ENCODE measurements at regions not wholly inside any gene's neighbourhood (a gene's known extent, or its start where the extent isn't known, plus 50 kb on each side); places are given as distances from the start of the nearest gene placed in this dataset.

GRCh38 chr6:9878535-9878934 lies 536.3 kb downstream of the TFAP2A start:
- H3K36me3 ChIP-seq (ENCODE audit: control insufficient read depth in 1 of 2, insufficient read depth in 2 of 2, low read length in 2 of 2) = no peaks in the 10 kb centered on the region
- POLR2A ChIA-PET = no interaction called here
- intact Hi-C loops (cut with micrococcal nuclease) = no loop called here
- CTCF ChIA-PET = no interaction called here
- no peak for TF ChIP-seq EZH2phosphoT487 (IDR thresholded peaks at IDR 0.05; ENCODE audit: borderline replicate concordance)
- TF ChIP-seq ELF1 (IDR thresholded peaks at IDR 0.05; ENCODE audit: borderline replicate concordance, low read depth) = no peak
- no peak for TF ChIP-seq ZNF274 (IDR thresholded peaks at IDR 0.05; ENCODE audit: low read depth, low read length)
- no peak for TF ChIP-seq EGR1 (IDR thresholded peaks at IDR 0.05; ENCODE audit: low read depth)
- TF ChIP-seq CEBPB (IDR thresholded peaks at IDR 0.05; ENCODE audit: low read depth) = no peak
- TF ChIP-seq ZFX (IDR thresholded peaks at IDR 0.05) = no peak
- no peaks in the 10 kb centered on the region for H3K79me2 ChIP-seq (ENCODE audit: insufficient read depth, low read length)
- H2AFZ ChIP-seq (ENCODE audit: low read depth, low read length, poor library complexity, severe bottlenecking) = no peak overlapping the region
- H3K9ac ChIP-seq (ENCODE audit: low read length) = no peak overlapping the region
- RAD21 ChIA-PET (ENCODE audit: low non-redundant PET in 1 of 2, low total read pairs in 2 of 2, uncharacterized antibody in 2 of 2, unreplicated experiment in 2 of 2) = interaction anchor here in 1 of 2 experiments (0.6 kb wide), 1 partner anchor 422 kb away, joined by 5 read pairs; no protein-coding TSS in a partner anchor
- no TSS peak for BruUV-seq (replicated peaks)
- no peaks in the 10 kb centered on the region for H3K4me1 ChIP-seq (ENCODE audit: control insufficient read depth in 1 of 2, insufficient read depth in 2 of 2, low read length in 2 of 2)
- no peak for DNase-seq (ENCODE audit: low read depth, low spot score)
- no peak overlapping the region for H3K4me2 ChIP-seq (ENCODE audit: low read length)
- no peaks in the 10 kb centered on the region for H4K20me1 ChIP-seq (ENCODE audit: insufficient read depth)
- no peak overlapping the region for H3K4me3 ChIP-seq (replicated peaks in 1 of 2; ENCODE audit: low read depth in 1 of 2, low read length in 2 of 2)
- ATAC-seq = no peak
- H3K27ac ChIP-seq (ENCODE audit: low read depth, low read length) = no peak overlapping the region
- no peaks in the 10 kb centered on the region for H3K9me2 ChIP-seq (ENCODE audit: insufficient read depth)
- no peaks in the 10 kb centered on the region for H3K9me3 ChIP-seq (ENCODE audit: control insufficient read depth in 1 of 2, insufficient read depth in 1 of 2, low read depth in 1 of 2, low read length in 2 of 2)
- no peaks in the 10 kb centered on the region for H3K27me3 ChIP-seq (ENCODE audit: insufficient read depth, low read length)

GRCh38 chr6:9875605-9876353 lies 539.1 kb downstream of the TFAP2A start:
- Histone ChIP-seq H3K9ac (ENCODE audit: low read length) (no peak overlapping the region), H3K4me1 (ENCODE audit: control insufficient read depth in 1 of 2, insufficient read depth in 2 of 2, low read length in 2 of 2) (no peaks in the 10 kb centered on the region), H3K4me2 (ENCODE audit: low read length) (no peak overlapping the region), H4K20me1 (ENCODE audit: insufficient read depth) (no peaks in the 10 kb centered on the region), H3K27ac (ENCODE audit: low read depth, low read length) (no peak overlapping the region), H2AFZ (ENCODE audit: low read depth, low read length, poor library complexity, severe bottlenecking) (no peak overlapping the region), H3K27me3 (ENCODE audit: insufficient read depth, low read length) (no peaks in the 10 kb centered on the region), H3K4me3 (replicated peaks in 1 of 2; ENCODE audit: low read depth in 1 of 2, low read length in 2 of 2) (no peak overlapping the region), H3K9me2 (ENCODE audit: insufficient read depth) (no peaks in the 10 kb centered on the region), H3K36me3 (ENCODE audit: control insufficient read depth in 1 of 2, insufficient read depth in 2 of 2, low read length in 2 of 2) (no peaks in the 10 kb centered on the region), H3K9me3 (ENCODE audit: control insufficient read depth in 1 of 2, insufficient read depth in 1 of 2, low read depth in 1 of 2, low read length in 2 of 2) (no peaks in the 10 kb centered on the region), H3K79me2 (ENCODE audit: insufficient read depth, low read length) (no peaks in the 10 kb centered on the region)
- CTCF ChIA-PET = no interaction called here
- ATAC-seq (no peak), DNase-seq (ENCODE audit: low read depth, low spot score) (no peak)
- POLR2A ChIA-PET = no interaction called here
- intact Hi-C loops (cut with micrococcal nuclease) = no loop called here
- no peak for TF ChIP-seq EZH2 (IDR thresholded peaks at IDR 0.05)
- no peak for TF ChIP-seq CBX3 (IDR thresholded peaks at IDR 0.05; ENCODE audit: low read depth)
- no peak for TF ChIP-seq FOSL1 (IDR thresholded peaks at IDR 0.05; ENCODE audit: low read depth)
- TF ChIP-seq ZNF274 (IDR thresholded peaks at IDR 0.05; ENCODE audit: low read depth, low read length) = no peak
- TF ChIP-seq SP1 (IDR thresholded peaks at IDR 0.05; ENCODE audit: low read depth) = no peak
- TF ChIP-seq SIN3A (IDR thresholded peaks at IDR 0.05; ENCODE audit: low read depth) = no peak
- no peak for TF ChIP-seq JUND (IDR thresholded peaks at IDR 0.05)
- no peak for TF ChIP-seq ELF1 (IDR thresholded peaks at IDR 0.05; ENCODE audit: borderline replicate concordance, low read depth)
- TF ChIP-seq CTCF (IDR thresholded peaks at IDR 0.05 in 2 of 3, conservative IDR thresholded peaks at IDR 0.05 in 1 of 3; ENCODE audit: borderline replicate concordance in 1 of 3, insufficient read depth in 1 of 3, low read depth in 2 of 3, low read length in 2 of 3) = no peak
- TF ChIP-seq POLR2A (IDR thresholded peaks at IDR 0.05; ENCODE audit: borderline replicate concordance, extremely low read depth, insufficient read depth, insufficient read length) = no peak
- BruUV-seq (replicated peaks) = no TSS peak
- RAD21 ChIA-PET (ENCODE audit: low non-redundant PET in 1 of 2, low total read pairs in 2 of 2, uncharacterized antibody in 2 of 2, unreplicated experiment in 2 of 2) = no interaction called here
